SK-N-SH treated with all-trans-retinoic acid at 6 μM for 48 hours (cell line): ENCODE measurements at regions not wholly inside any gene's neighbourhood (a gene's known extent, or its start where the extent isn't known, plus 50 kb on each side); places are given as distances from the start of the nearest gene placed in this dataset.

Experiments used
- ARNTL ChIP-seq: fragments of 450-650 bp; formaldehyde crosslinking; IDR thresholded peaks from 2 replicates; pipeline ENCODE4 v1.5.0; 2020; ENCODE audit warnings: low read depth, mild to moderate bottlenecking, moderate library complexity, borderline replicate concordance
- BACH2 ChIP-seq: fragments of 250-450 bp; sonication (Bioruptor Pico); IDR thresholded peaks from 2 replicates; pipeline ENCODE4 v1.9.0; 2021; ENCODE audit warnings: mild to moderate bottlenecking, borderline replicate concordance
- ISL1 ChIP-seq: fragments of 250-450 bp; sonication (Bioruptor Pico); IDR thresholded peaks from 2 replicates; pipeline ENCODE4 v2.1.2; 2022; ENCODE audit warnings: mild to moderate bottlenecking, moderate library complexity
- RARB ChIP-seq: fragments of 250-450 bp; sonication (Bioruptor Pico); IDR thresholded peaks from 2 replicates; pipeline ENCODE4 v1.8.0; 2021; ENCODE audit warnings: mild to moderate bottlenecking, moderate library complexity
- ZFP3 ChIP-seq: fragments of 250-450 bp; sonication (Bioruptor Pico); IDR thresholded peaks from 2 replicates; pipeline ENCODE4 v1.5.0; 2020; ENCODE audit warnings: mild to moderate bottlenecking, moderate library complexity
- ZFP30 ChIP-seq: fragments of 450-650 bp; formaldehyde crosslinking; IDR thresholded peaks from 2 replicates; pipeline ENCODE4 v1.5.0; 2022; ENCODE audit warnings: mild to moderate bottlenecking, moderate library complexity
- ZNF70 ChIP-seq: fragments of 450-650 bp; formaldehyde crosslinking; IDR thresholded peaks from 2 replicates; pipeline ENCODE4 v1.5.0; 2020; ENCODE audit warnings: mild to moderate bottlenecking, moderate library complexity
- ZNF8 ChIP-seq: fragments of 450-650 bp; formaldehyde crosslinking; IDR thresholded peaks from 2 replicates; pipeline ENCODE4 v1.5.0; 2020; ENCODE audit warnings: mild to moderate bottlenecking, moderate library complexity

GRCh38 chrX:104306180-104306579 lies 51.4 kb upstream of the ESX1 start:
- TF ChIP-seq ZFP3 (CRISPR knock-in tag) (no peak), ZFP30 (CRISPR knock-in tag) (no peak), ARNTL (CRISPR knock-in tag) (no peak), ZNF8 (no peak), ISL1 (CRISPR knock-in tag) (no peak), BACH2 (CRISPR knock-in tag) (no peak), ZNF70 (CRISPR knock-in tag) (no peak), RARB (CRISPR knock-in tag) (no peak)
